Endodermal cell (in vitro differentiated cells): ENCODE measurements at regions not wholly inside any gene's neighbourhood (a gene's known extent, or its start where the extent isn't known, plus 50 kb on each side); places are given as distances from the start of the nearest gene placed in this dataset.
A peak's percentile ranks its signal among the peaks of the same experiment; 100 is the strongest.

Source experiments
- DNase-seq: peaks from one replicate; pipeline ENCODE4 v3.0.0-alpha.2; 2017
- H3K27ac ChIP-seq: 2 replicates; pipeline ENCODE4 v1.5.1; 2013; ENCODE audit warnings: mild to moderate bottlenecking, low read depth, low read length, moderate library complexity
- H3K27me3 ChIP-seq: 2 replicates; pipeline ENCODE4 v1.6.1; 2013; ENCODE audit warnings: mild to moderate bottlenecking, low read length, moderate library complexity; ENCODE audit not compliant: insufficient read depth, control insufficient read depth, poor library complexity, severe bottlenecking
- H3K36me3 ChIP-seq: 2 replicates; pipeline ENCODE4 v1.7.0; 2013; ENCODE audit warnings: mild to moderate bottlenecking, low read length, moderate library complexity; ENCODE audit not compliant: control insufficient read depth, insufficient read depth
- H3K4me1 ChIP-seq: one replicate; pipeline ENCODE4 v1.7.0; 2013; ENCODE audit warnings: low read length; ENCODE audit not compliant: control insufficient read depth, insufficient read depth
- H3K4me3 ChIP-seq: 2 replicates; pipeline ENCODE4 v1.5.1; 2013; ENCODE audit warnings: mild to moderate bottlenecking, low read length, moderate library complexity
- H3K9ac ChIP-seq: 2 replicates; pipeline ENCODE4 v1.6.1; 2013; ENCODE audit warnings: mild to moderate bottlenecking, low read length, moderate library complexity; ENCODE audit not compliant: poor library complexity, severe bottlenecking; ENCODE audit errors: extremely low read depth
- H3K9me3 ChIP-seq: 2 replicates; pipeline ENCODE4 v1.6.1; 2013; ENCODE audit warnings: mild to moderate bottlenecking, low read length, moderate library complexity; ENCODE audit not compliant: control insufficient read depth
- H3K27ac Mint-ChIP-seq: 2 replicates; pipeline ENCODE4 v1.8.0; 2020; ENCODE audit warnings: mixed read lengths
- H3K27me3 Mint-ChIP-seq: 2 replicates; pipeline ENCODE4 v1.8.0; 2021; ENCODE audit warnings: mild to moderate bottlenecking, mixed read lengths; ENCODE audit not compliant: insufficient read depth
- H3K36me3 Mint-ChIP-seq: 2 replicates; pipeline ENCODE4 v1.8.0; 2020; ENCODE audit warnings: low read depth, mixed read lengths
- H3K4me1 Mint-ChIP-seq: 2 replicates; pipeline ENCODE4 v1.8.0; 2020; ENCODE audit warnings: mixed read lengths
- H3K4me3 Mint-ChIP-seq: 2 replicates; pipeline ENCODE4 v1.8.0; 2020; ENCODE audit warnings: mild to moderate bottlenecking, moderate library complexity, mixed read lengths
- H3K9me3 Mint-ChIP-seq: 2 replicates; pipeline ENCODE4 v1.8.0; 2020; ENCODE audit warnings: mild to moderate bottlenecking, mixed read lengths
- CTCF ChIP-seq: fragments of 200-600 bp; sonication (generic); conservative IDR thresholded peaks from 2 replicates; pipeline ENCODE4 v1.5.0; 2021; ENCODE audit warnings: antibody characterized with exemption, mild to moderate bottlenecking
- WGBS, 2 experiments: methylation state at CpG; one replicate each; pipeline versions ENCODE4 v1.1.5 to v1.1.7; 2013; ENCODE audit warnings: missing lambda C conversion rate in 2 of 2, mixed read lengths in 1 of 2; ENCODE audit not compliant: insufficient coverage in 1 of 2, insufficient read length in 1 of 2; 5-methylcytosine and 5-hydroxymethylcytosine counted together

GRCh38 chr16:7086822-7087616 is 245.6 kb upstream of the RBFOX1 start:
- Histone ChIP-seq H3K27me3 (peaks cover 87% of the 10 kb centered on the region), H3K9me3 (no peaks in the 10 kb centered on the region), H3K9ac (no peak overlapping the region), H3K36me3 (no peaks in the 10 kb centered on the region), H3K4me1 (peaks cover 2% of the 10 kb centered on the region), H3K4me3 (no peak overlapping the region), H3K27ac (no peak overlapping the region)
- Mint-ChIP-seq H3K9me3 (no peaks in the 10 kb centered on the region), H3K4me1 (peaks cover 26% of the 10 kb centered on the region), H3K27ac (no peak overlapping the region), H3K36me3 (no peaks in the 10 kb centered on the region), H3K27me3 (peaks cover 86% of the 10 kb centered on the region), H3K4me3 (no peak overlapping the region)
- DNase-seq = peak; percentile 92
- TF ChIP-seq CTCF = peak; percentile 79
- 44 to 50% methylated on average over 15 to 21 of the region's 21 CpGs for WGBS, 2 experiments

- Mint-ChIP-seq H3K4me1 (peaks cover 15% of the 10 kb centered on the region), H3K27me3 (peaks cover 84% of the 10 kb centered on the region), H3K9me3 (no peaks in the 10 kb centered on the region), H3K27ac (no peak overlapping the region), H3K4me3 (no peak overlapping the region), H3K36me3 (no peaks in the 10 kb centered on the region)
- Histone ChIP-seq H3K36me3 (no peaks in the 10 kb centered on the region), H3K9ac (no peak overlapping the region), H3K27me3 (peaks cover 80% of the 10 kb centered on the region), H3K9me3 (no peaks in the 10 kb centered on the region), H3K27ac (no peak overlapping the region), H3K4me3 (no peak overlapping the region), H3K4me1 (no peaks in the 10 kb centered on the region)
- DNase-seq = no peak
- WGBS, 2 experiments = 86 to 91% methylated on average over 4 of the region's 4 CpGs
- no peak for TF ChIP-seq CTCF
Observed at GRCh38 chr16:7085776-7086175, 246.9 kb upstream of the RBFOX1 start.

- no peaks in the 10 kb centered on the region for H3K36me3 ChIP-seq
- H3K27ac ChIP-seq = no peak overlapping the region
- H3K9me3 ChIP-seq = no peaks in the 10 kb centered on the region
- no peaks in the 10 kb centered on the region for H3K4me1 ChIP-seq
- H3K9ac ChIP-seq = no peak overlapping the region
- H3K4me3 ChIP-seq = no peak overlapping the region
- Mint-ChIP-seq H3K27ac (no peak overlapping the region), H3K9me3 (no peaks in the 10 kb centered on the region), H3K4me3 (no peak overlapping the region), H3K36me3 (no peaks in the 10 kb centered on the region), H3K4me1 (no peaks in the 10 kb centered on the region), H3K27me3 (peaks cover 73% of the 10 kb centered on the region)
- peaks cover 55% of the 10 kb centered on the region for H3K27me3 ChIP-seq
- DNase-seq = no peak
- TF ChIP-seq CTCF = no peak
- 71 to 89% methylated on average over 3 to 4 of the region's 4 CpGs for WGBS, 2 experiments
Observed at GRCh38 chr16:7083096-7083495, 249.5 kb upstream of the RBFOX1 start.
